GM23338 (cell line): ENCODE measurements at regions not wholly inside any gene's neighbourhood (a gene's known extent, or its start where the extent isn't known, plus 50 kb on each side); places are given as distances from the start of the nearest gene placed in this dataset.

Experiments
- ATAC-seq: fragments of 200-7000 bp; cut with Tn5 transposase; 3 replicates; pipeline ENCODE4 v1.9.1; 2020
- DNase-seq: peaks from one replicate; pipeline ENCODE4 v3.0.0-alpha.2; 2015; ENCODE audit warnings: low spot score
- H2AFZ ChIP-seq: fragments of 200-600 bp; sonication (generic); 2 replicates; pipeline ENCODE4 v1.8.0; 2016; ENCODE audit warnings: antibody characterized with exemption, mild to moderate bottlenecking, moderate library complexity
- H3F3A ChIP-seq: fragments of 200-600 bp; sonication (generic); replicated peaks from 2 replicates; pipeline ENCODE4 v1.8.0; 2017; ENCODE audit warnings: antibody characterized with exemption, mixed run types, low read depth
- H3K27ac ChIP-seq: fragments of 200-600 bp; sonication (generic); 2 replicates; pipeline ENCODE4 v1.6.1; 2016; ENCODE audit warnings: low read depth
- H3K27me3 ChIP-seq: fragments of 200-600 bp; sonication (generic); 2 replicates; pipeline ENCODE4 v1.8.0; 2016; ENCODE audit warnings: mild to moderate bottlenecking, mixed run types, moderate library complexity; ENCODE audit not compliant: insufficient read depth
- H3K36me3 ChIP-seq: fragments of 200-600 bp; sonication (generic); 2 replicates; pipeline ENCODE4 v1.8.0; 2016; ENCODE audit warnings: mild to moderate bottlenecking; ENCODE audit not compliant: insufficient read depth
- H3K4me1 ChIP-seq: fragments of 200-600 bp; sonication (generic); 2 replicates; pipeline ENCODE4 v1.8.0; 2016; ENCODE audit warnings: mild to moderate bottlenecking, moderate library complexity; ENCODE audit not compliant: insufficient read depth
- H3K4me2 ChIP-seq: fragments of 200-600 bp; sonication (generic); 2 replicates; pipeline ENCODE4 v1.7.1; 2017; ENCODE audit warnings: mixed run types
- H3K4me3 ChIP-seq: fragments of 200-600 bp; sonication (generic); 2 replicates; pipeline ENCODE4 v1.6.1; 2016; ENCODE audit warnings: mixed run types
- H3K79me2 ChIP-seq: fragments of 200-600 bp; sonication (generic); replicated peaks from 2 replicates; pipeline ENCODE4 v1.8.0; 2017; ENCODE audit warnings: mild to moderate bottlenecking; ENCODE audit not compliant: insufficient read depth
- H3K9me2 ChIP-seq: fragments of 200-600 bp; sonication (generic); 2 replicates; pipeline ENCODE4 v1.8.0; 2017; ENCODE audit not compliant: insufficient read depth
- H4K20me1 ChIP-seq: fragments of 200-600 bp; sonication (generic); replicated peaks from 2 replicates; pipeline ENCODE4 v1.8.0; 2017; ENCODE audit warnings: mild to moderate bottlenecking; ENCODE audit not compliant: insufficient read depth
- H3K27ac Mint-ChIP-seq: 2 replicates; pipeline ENCODE4 v1.8.0; 2020; ENCODE audit warnings: inconsistent platforms, mild to moderate bottlenecking, moderate library complexity, mixed read lengths
- H3K27me3 Mint-ChIP-seq: 3 replicates; pipeline ENCODE4 v1.8.0; 2022; ENCODE audit warnings: low read depth, mild to moderate bottlenecking, moderate library complexity, mixed read lengths, inconsistent platforms; ENCODE audit not compliant: insufficient read depth, poor library complexity
- H3K36me3 Mint-ChIP-seq: 3 replicates; pipeline ENCODE4 v1.8.0; 2021; ENCODE audit warnings: low read depth, mild to moderate bottlenecking, inconsistent platforms, moderate library complexity, mixed read lengths
- H3K4me1 Mint-ChIP-seq: 3 replicates; pipeline ENCODE4 v1.8.0; 2020; ENCODE audit warnings: mild to moderate bottlenecking, inconsistent platforms, mixed read lengths
- H3K4me3 Mint-ChIP-seq: 3 replicates; pipeline ENCODE4 v1.8.0; 2021; ENCODE audit warnings: moderate library complexity, mild to moderate bottlenecking, inconsistent platforms, mixed read lengths
- H3K9me3 Mint-ChIP-seq: 3 replicates; pipeline ENCODE4 v1.8.0; 2020; ENCODE audit warnings: moderate library complexity, mild to moderate bottlenecking, inconsistent platforms, mixed read lengths
- CREB1 ChIP-seq: fragments of 250-450 bp; sonication (Bioruptor Pico); IDR thresholded peaks from 2 replicates; pipeline ENCODE4 v1.5.0; 2020; ENCODE audit warnings: low read depth, mild to moderate bottlenecking, moderate library complexity
- EZH2 ChIP-seq: fragments of 200-600 bp; sonication (generic); IDR thresholded peaks from one replicate; pipeline ENCODE4 v1.8.0; 2017; ENCODE audit warnings: antibody characterized with exemption, mild to moderate bottlenecking, low read depth; ENCODE audit not compliant: unreplicated experiment
- EZH2phosphoT487 ChIP-seq: fragments of 200-600 bp; sonication (generic); IDR thresholded peaks from one replicate; pipeline ENCODE4 v1.8.1; 2018; ENCODE audit warnings: antibody characterized with exemption; ENCODE audit not compliant: unreplicated experiment
- JUNB ChIP-seq: IDR thresholded peaks from one replicate; pipeline ENCODE4 v1.6.1; 2016; ENCODE audit warnings: antibody characterized with exemption; ENCODE audit not compliant: unreplicated experiment
- NANOG ChIP-seq: IDR thresholded peaks from 2 replicates; pipeline ENCODE4 v1.6.1; 2016; ENCODE audit warnings: antibody characterized with exemption, borderline replicate concordance
- POLR2AphosphoS5 ChIP-seq: IDR thresholded peaks from 2 replicates; pipeline ENCODE4 v1.6.1; 2016; ENCODE audit warnings: antibody characterized with exemption, low read depth
- REST ChIP-seq: IDR thresholded peaks from one replicate; pipeline ENCODE4 v1.6.1; 2018; ENCODE audit warnings: antibody characterized with exemption; ENCODE audit not compliant: unreplicated experiment
- STAT1 ChIP-seq: IDR thresholded peaks from one replicate; pipeline ENCODE4 v1.6.1; 2016; ENCODE audit warnings: antibody characterized with exemption; ENCODE audit not compliant: unreplicated experiment
- ZNF114 ChIP-seq: fragments of 250-450 bp; sonication (Bioruptor Pico); IDR thresholded peaks from 2 replicates; pipeline ENCODE4 v1.5.0; 2020; ENCODE audit warnings: mild to moderate bottlenecking, moderate library complexity
- ZNF331 ChIP-seq: fragments of 250-450 bp; sonication (Bioruptor Pico); IDR thresholded peaks from 2 replicates; pipeline ENCODE4 v1.5.0; 2020; ENCODE audit warnings: low read depth, mild to moderate bottlenecking, moderate library complexity
- ZNF462 ChIP-seq: fragments of 250-450 bp; sonication (Bioruptor Pico); IDR thresholded peaks from 2 replicates; pipeline ENCODE4 v1.5.0; 2020; ENCODE audit warnings: mild to moderate bottlenecking, moderate library complexity
- TF ChIP-seq, protein P1 (sequence below): IDR thresholded peaks from 2 replicates; pipeline ENCODE4 v1.6.1; 2016; ENCODE audit warnings: antibody characterized with exemption
- TF ChIP-seq, protein P2 (sequence below), 2 experiments: fragments of 200-600 bp in 1 of 2; sonication (generic) in 1 of 2; conservative IDR thresholded peaks; 2 replicates each; pipeline versions ENCODE4 v1.5.1 to v1.6.1; 2016 to 2017; ENCODE audit warnings: antibody characterized with exemption in 2 of 2, low read depth in 2 of 2, mild to moderate bottlenecking in 2 of 2, moderate library complexity in 1 of 2

DNA sequence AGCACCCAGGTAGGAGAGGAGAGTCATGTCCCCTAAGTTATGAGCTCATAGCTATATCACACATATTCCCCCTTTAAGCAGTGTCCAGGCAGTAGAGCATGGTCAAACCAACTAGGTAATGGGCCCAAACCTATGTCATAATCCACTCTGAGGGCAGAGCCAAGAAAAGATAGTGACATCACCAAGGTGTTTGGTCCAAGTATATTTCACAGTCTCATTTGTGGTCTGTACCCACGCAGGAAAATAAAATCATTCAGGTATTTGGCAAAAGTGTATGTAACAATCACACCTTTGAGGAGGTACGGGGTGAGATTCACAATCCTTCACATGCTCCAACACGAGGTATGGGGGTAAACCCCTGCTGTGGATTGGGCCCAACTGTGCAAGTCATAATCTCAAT lies 2112.8 kb downstream of the TP53TG3F start (continued):
- TF ChIP-seq NANOG (no peak), STAT1 (no peak), POLR2AphosphoS5 (no peak), ZNF114 (no peak)

DNA sequence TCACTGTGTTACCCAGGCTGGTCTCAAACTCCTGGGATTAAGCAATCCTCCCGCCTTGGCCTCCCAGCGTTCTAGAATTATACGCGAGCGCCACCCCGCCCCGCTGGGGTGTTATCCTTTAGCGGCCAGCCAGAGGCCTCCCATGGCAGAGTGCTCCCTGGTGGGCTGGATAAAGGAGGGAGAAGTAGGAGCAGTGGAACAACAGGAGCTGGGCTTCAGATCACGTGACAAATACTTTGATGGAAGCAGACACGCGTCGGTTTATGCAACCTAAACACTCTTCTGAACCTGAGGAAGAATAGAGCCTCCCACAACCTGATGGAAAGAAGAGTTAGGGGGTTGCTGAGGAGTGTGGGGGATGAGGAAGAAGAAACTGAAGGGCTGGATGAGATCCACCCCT lies 2114.0 kb downstream of the TP53TG3F start:
- H3K27me3 ChIP-seq: no peaks in the 10 kb centered on the region
- TF ChIP-seq ZNF114 (no peak), REST (no peak), ZNF331 (no peak), EZH2phosphoT487 (no peak), POLR2AphosphoS5 (no peak), STAT1 (no peak), EZH2 (no peak), NANOG (no peak), JUNB (no peak), ZNF462 (no peak), CREB1 (no peak)
- TF ChIP-seq, protein P1, sequence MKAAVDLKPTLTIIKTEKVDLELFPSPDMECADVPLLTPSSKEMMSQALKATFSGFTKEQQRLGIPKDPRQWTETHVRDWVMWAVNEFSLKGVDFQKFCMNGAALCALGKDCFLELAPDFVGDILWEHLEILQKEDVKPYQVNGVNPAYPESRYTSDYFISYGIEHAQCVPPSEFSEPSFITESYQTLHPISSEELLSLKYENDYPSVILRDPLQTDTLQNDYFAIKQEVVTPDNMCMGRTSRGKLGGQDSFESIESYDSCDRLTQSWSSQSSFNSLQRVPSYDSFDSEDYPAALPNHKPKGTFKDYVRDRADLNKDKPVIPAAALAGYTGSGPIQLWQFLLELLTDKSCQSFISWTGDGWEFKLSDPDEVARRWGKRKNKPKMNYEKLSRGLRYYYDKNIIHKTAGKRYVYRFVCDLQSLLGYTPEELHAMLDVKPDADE: no peak
- TF ChIP-seq, protein P2, sequence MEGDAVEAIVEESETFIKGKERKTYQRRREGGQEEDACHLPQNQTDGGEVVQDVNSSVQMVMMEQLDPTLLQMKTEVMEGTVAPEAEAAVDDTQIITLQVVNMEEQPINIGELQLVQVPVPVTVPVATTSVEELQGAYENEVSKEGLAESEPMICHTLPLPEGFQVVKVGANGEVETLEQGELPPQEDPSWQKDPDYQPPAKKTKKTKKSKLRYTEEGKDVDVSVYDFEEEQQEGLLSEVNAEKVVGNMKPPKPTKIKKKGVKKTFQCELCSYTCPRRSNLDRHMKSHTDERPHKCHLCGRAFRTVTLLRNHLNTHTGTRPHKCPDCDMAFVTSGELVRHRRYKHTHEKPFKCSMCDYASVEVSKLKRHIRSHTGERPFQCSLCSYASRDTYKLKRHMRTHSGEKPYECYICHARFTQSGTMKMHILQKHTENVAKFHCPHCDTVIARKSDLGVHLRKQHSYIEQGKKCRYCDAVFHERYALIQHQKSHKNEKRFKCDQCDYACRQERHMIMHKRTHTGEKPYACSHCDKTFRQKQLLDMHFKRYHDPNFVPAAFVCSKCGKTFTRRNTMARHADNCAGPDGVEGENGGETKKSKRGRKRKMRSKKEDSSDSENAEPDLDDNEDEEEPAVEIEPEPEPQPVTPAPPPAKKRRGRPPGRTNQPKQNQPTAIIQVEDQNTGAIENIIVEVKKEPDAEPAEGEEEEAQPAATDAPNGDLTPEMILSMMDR (conservative IDR thresholded peaks at IDR 0.05; ENCODE audit: low read depth in 2 of 2): no peak
- no peaks in the 10 kb centered on the region for H3K36me3 ChIP-seq
- Mint-ChIP-seq H3K9me3 (peaks cover 94% of the 10 kb centered on the region), H3K27me3 (peaks cover 2% of the 10 kb centered on the region), H3K36me3 (peaks cover 52% of the 10 kb centered on the region), H3K27ac (no peak overlapping the region), H3K4me1 (no peaks in the 10 kb centered on the region), H3K4me3 (no peak overlapping the region)
- no peak for ATAC-seq
- no peak overlapping the region for H2AFZ ChIP-seq
- no peak for DNase-seq
- H3F3A ChIP-seq: no peaks in the 10 kb centered on the region
- no peak overlapping the region for H3K4me2 ChIP-seq
- no peak overlapping the region for H3K4me3 ChIP-seq
- H3K27ac ChIP-seq: no peak overlapping the region
- no peaks in the 10 kb centered on the region for H3K79me2 ChIP-seq
- H3K4me1 ChIP-seq: no peaks in the 10 kb centered on the region
- H3K9me2 ChIP-seq: no peaks in the 10 kb centered on the region
- no peaks in the 10 kb centered on the region for H4K20me1 ChIP-seq
